ENCODE measurements at regions not wholly inside any gene's neighbourhood (a gene's known extent, or its start where the extent isn't known, plus 50 kb on each side); places are given as distances from the start of the nearest gene placed in this dataset.
"Not testable (repeated sequence)": the region's sequence is repeated elsewhere in the genome, so short reads cannot be mapped to it uniquely, and the experiment has no call there.

- no peak for DNase-seq
- TF ChIP-seq GATA1 (IDR thresholded peaks at IDR 0.05; ENCODE audit: low read depth, low read length) (no peak), POLR2A (IDR thresholded peaks at IDR 0.05; ENCODE audit: low read length) (no peak)
These were observed 161.1 kb downstream of the PHF8 start for GRCh38 chrX:53883196-53883595.

- TF ChIP-seq GATA1 (IDR thresholded peaks at IDR 0.05; ENCODE audit: low read depth, low read length) (no peak), POLR2A (IDR thresholded peaks at IDR 0.05; ENCODE audit: low read length) (no peak)
- no peak for DNase-seq
These were observed 161.9 kb downstream of the PHF8 start for GRCh38 chrX:53882331-53882730.

GRCh38 chrX:53880786-53881185, 163.5 kb downstream of the PHF8 start:
- not testable (repeated sequence) for DNase-seq

- no peak for DNase-seq
- TF ChIP-seq GATA1 (IDR thresholded peaks at IDR 0.05; ENCODE audit: low read depth, low read length) (no peak), POLR2A (IDR thresholded peaks at IDR 0.05; ENCODE audit: low read length) (no peak)
These were observed 173.4 kb upstream of the HUWE1 start for GRCh38 chrX:53859890-53860289.

GRCh38 chrX:53831662-53832635, 145.4 kb upstream of the HUWE1 start:
- TF ChIP-seq POLR2A (IDR thresholded peaks at IDR 0.05; ENCODE audit: low read length) (no peak), GATA1 (IDR thresholded peaks at IDR 0.05; ENCODE audit: low read depth, low read length) (no peak)
- DNase-seq: peak; percentile 14 to 29

GRCh38 chrX:53824686-53825085, 138.2 kb upstream of the HUWE1 start:
- no peak for TF ChIP-seq GATA1 (IDR thresholded peaks at IDR 0.05; ENCODE audit: low read depth, low read length)
- no peak for TF ChIP-seq POLR2A (IDR thresholded peaks at IDR 0.05; ENCODE audit: low read length)
- no peak for DNase-seq

- DNase-seq: not testable (repeated sequence)
These were observed 131.6 kb upstream of the HUWE1 start for GRCh38 chrX:53818115-53818514.

GRCh38 chrX:53817548-53817947, 131.0 kb upstream of the HUWE1 start:
- TF ChIP-seq POLR2A (IDR thresholded peaks at IDR 0.05; ENCODE audit: low read length) (no peak), GATA1 (IDR thresholded peaks at IDR 0.05; ENCODE audit: low read depth, low read length) (no peak)
- DNase-seq: no peak

- DNase-seq: no peak
- TF ChIP-seq POLR2A (IDR thresholded peaks at IDR 0.05; ENCODE audit: low read length): no peak
- no peak for TF ChIP-seq GATA1 (IDR thresholded peaks at IDR 0.05; ENCODE audit: low read depth, low read length)
These were observed 127.3 kb upstream of the HUWE1 start for GRCh38 chrX:53813670-53814440.

- DNase-seq: no peak
- TF ChIP-seq POLR2A (IDR thresholded peaks at IDR 0.05; ENCODE audit: low read length) (no peak), GATA1 (IDR thresholded peaks at IDR 0.05; ENCODE audit: low read depth, low read length) (no peak)
These were observed 111.8 kb upstream of the HUWE1 start for GRCh38 chrX:53798281-53798680.

GRCh38 chrX:53795576-53795975, 109.1 kb upstream of the HUWE1 start:
- TF ChIP-seq POLR2A (IDR thresholded peaks at IDR 0.05; ENCODE audit: low read length) (no peak), GATA1 (IDR thresholded peaks at IDR 0.05; ENCODE audit: low read depth, low read length) (no peak)
- DNase-seq: peak in 1 of 2 experiments; percentile 17

- TF ChIP-seq POLR2A (IDR thresholded peaks at IDR 0.05; ENCODE audit: low read length): no peak
- no peak for TF ChIP-seq GATA1 (IDR thresholded peaks at IDR 0.05; ENCODE audit: low read depth, low read length)
These were observed 107.7 kb upstream of the HUWE1 start for GRCh38 chrX:53794181-53794580.

GRCh38 chrX:53768865-53769264, 82.3 kb upstream of the HUWE1 start:
- DNase-seq: no peak
- TF ChIP-seq POLR2A (IDR thresholded peaks at IDR 0.05; ENCODE audit: low read length) (no peak), GATA1 (IDR thresholded peaks at IDR 0.05; ENCODE audit: low read depth, low read length) (no peak)

More at GRCh38 chrX:53794181-53794580, 107.7 kb upstream of the HUWE1 start:
- DNase-seq: no peak

GRCh38 chrX:53768451-53768850, 81.9 kb upstream of the HUWE1 start:
- TF ChIP-seq GATA1 (IDR thresholded peaks at IDR 0.05; ENCODE audit: low read depth, low read length) (no peak), POLR2A (IDR thresholded peaks at IDR 0.05; ENCODE audit: low read length) (no peak)

More at GRCh38 chrX:53768451-53768850, 81.9 kb upstream of the HUWE1 start:
- no peak for DNase-seq

Data from erythroblast (primary cell).